LNCaP clone FGC (cell line): ENCODE measurements at regions not wholly inside any gene's neighbourhood (a gene's known extent, or its start where the extent isn't known, plus 50 kb on each side); places are given as distances from the start of the nearest gene placed in this dataset.

Experiments used
- DNase-seq: peaks from one replicate; pipeline ENCODE4 v3.0.0-alpha.2; 2011; ENCODE audit warnings: low read depth
- H3K4me3 ChIP-seq: 2 replicates; pipeline ENCODE4 v1.5.1; 2011; ENCODE audit warnings: mild to moderate bottlenecking, low read depth, low read length, control low read depth
- TF ChIP-seq, protein P1 (sequence below): IDR thresholded peaks from 2 replicates; pipeline ENCODE4 v1.5.1; 2012; ENCODE audit warnings: mild to moderate bottlenecking; ENCODE audit not compliant: control insufficient read depth, insufficient read depth; ENCODE audit errors: extremely low read depth

DNA sequence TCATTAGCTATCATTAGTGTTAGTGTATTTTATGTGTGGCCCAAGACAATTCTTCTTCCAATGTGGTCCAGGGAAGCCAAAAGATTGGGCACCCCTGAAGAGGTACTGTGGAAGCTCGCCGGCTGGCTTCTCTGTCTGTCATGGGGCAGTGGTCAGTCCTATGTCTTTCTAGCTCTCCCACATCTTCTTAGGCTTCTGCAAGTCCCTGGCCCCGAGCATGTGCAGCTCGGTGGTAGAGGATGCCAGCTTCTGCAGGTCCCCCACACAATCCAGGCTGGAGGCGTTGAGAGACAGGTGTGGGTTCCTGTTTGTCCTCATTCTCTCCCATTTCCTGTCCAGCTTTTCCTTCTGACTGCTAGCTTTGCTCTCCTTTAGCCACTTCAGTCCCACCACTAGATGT lies 134.1 kb upstream of the NALF2 start:
- DNase-seq: no peak
- TF ChIP-seq, protein P1, sequence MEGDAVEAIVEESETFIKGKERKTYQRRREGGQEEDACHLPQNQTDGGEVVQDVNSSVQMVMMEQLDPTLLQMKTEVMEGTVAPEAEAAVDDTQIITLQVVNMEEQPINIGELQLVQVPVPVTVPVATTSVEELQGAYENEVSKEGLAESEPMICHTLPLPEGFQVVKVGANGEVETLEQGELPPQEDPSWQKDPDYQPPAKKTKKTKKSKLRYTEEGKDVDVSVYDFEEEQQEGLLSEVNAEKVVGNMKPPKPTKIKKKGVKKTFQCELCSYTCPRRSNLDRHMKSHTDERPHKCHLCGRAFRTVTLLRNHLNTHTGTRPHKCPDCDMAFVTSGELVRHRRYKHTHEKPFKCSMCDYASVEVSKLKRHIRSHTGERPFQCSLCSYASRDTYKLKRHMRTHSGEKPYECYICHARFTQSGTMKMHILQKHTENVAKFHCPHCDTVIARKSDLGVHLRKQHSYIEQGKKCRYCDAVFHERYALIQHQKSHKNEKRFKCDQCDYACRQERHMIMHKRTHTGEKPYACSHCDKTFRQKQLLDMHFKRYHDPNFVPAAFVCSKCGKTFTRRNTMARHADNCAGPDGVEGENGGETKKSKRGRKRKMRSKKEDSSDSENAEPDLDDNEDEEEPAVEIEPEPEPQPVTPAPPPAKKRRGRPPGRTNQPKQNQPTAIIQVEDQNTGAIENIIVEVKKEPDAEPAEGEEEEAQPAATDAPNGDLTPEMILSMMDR: no peak
- H3K4me3 ChIP-seq: no peak overlapping the region

DNA sequence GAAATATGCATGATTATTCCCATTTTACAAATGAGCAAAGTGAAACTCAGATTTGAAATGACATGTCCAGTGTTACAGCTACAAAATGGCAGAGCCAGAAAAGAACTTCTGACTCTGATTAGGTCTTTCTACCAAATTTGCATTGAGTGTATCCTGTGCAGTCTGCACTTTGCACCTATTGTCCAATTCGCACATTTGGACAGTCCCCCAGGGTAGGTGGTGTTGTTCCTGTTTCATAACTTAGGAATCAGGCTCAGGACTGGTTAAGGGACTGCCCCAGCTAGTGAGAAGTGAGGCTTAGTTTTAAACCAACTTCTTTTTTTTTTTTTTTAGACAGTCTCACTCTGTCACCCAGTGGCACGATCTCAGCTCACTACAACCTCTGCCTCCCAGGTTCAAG lies 137.9 kb upstream of the NALF2 start:
- no peak overlapping the region for H3K4me3 ChIP-seq
- DNase-seq: no peak
- TF ChIP-seq, protein P1: no peak

DNA sequence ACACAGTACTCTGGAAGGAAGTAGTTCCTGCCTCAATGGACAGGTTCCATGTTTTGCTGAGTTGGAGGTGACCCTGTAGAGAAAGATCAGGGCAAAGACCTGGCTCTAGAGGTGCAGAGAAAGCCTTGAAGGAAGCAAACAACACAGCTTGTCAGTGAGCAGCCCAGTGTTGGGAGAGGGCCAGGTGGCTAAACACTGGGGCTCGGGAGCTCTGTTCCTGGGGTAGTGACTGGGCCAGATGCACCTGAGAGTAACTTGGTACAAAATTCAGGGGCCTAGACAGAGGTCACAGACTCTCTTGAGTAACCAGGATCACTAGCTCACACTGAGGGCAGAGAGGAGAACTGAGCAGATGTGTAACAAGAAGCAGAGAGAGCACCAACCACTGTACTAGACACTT lies 138.4 kb upstream of the NALF2 start:
- TF ChIP-seq, protein P1: no peak
- H3K4me3 ChIP-seq: no peak overlapping the region
- no peak for DNase-seq

DNA sequence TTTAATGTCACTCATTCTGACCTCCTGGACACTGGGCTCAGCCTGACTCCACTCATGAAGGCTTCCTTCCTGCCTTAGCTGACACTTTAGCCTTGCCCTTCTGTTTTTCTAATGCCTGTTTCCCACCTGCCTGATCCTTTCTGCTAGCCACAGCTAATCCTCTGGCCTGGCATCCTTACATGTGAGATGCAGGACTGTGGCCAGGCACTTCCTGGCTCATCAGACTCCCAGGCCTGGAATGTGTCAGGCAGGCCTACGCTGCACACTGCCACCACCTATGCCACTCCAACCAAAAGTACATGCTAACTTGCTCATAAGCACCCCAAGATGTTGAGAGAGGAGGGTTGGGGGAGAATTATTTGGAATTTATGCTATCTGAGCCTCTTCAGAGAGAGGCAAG lies 138.8 kb upstream of the NALF2 start:
- no peak overlapping the region for H3K4me3 ChIP-seq
- no peak for DNase-seq
- TF ChIP-seq, protein P1: no peak

DNA sequence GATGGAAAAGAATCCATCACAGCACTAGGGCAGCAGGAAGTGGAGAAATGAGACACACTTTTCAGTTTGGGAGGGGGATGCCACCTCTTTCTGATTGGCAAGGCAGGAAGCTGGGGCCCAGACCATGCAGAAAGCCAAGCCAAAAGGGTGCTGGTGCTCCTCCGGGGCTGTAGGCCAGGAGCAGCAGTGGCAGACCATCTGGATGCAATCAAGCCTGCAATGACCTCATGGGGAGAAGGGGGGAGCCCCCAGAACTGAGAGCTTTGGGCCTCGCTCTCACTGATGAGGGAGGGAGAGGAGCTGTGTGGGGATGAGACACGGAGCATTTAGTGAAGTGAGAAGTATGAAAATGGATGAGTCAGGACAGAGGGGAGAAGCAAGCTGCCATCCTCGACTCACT lies 141.3 kb upstream of the NALF2 start:
- TF ChIP-seq, protein P1: no peak
- no peak overlapping the region for H3K4me3 ChIP-seq
- no peak for DNase-seq

DNA sequence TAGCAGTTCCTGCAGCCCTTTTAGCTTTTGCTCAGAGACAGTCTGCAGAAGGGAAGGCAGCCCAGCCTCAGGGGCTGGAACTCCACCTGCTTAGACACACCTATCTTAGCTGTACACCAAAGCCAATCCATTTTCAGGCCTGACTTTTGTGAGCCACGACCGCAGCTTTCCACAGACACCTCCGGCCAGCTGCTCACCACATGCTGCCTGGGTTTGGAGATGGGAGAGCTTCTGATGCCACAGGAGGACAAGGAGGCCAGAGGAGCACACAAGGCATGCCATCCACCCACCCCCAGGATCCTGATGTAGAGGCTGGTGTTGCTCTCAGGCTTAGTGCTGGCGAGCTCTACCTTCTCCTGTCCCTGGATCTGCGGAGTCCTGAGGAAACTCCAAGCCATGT lies 141.8 kb upstream of the NALF2 start:
- TF ChIP-seq, protein P1: no peak
- DNase-seq: no peak
- H3K4me3 ChIP-seq: no peak overlapping the region

DNA sequence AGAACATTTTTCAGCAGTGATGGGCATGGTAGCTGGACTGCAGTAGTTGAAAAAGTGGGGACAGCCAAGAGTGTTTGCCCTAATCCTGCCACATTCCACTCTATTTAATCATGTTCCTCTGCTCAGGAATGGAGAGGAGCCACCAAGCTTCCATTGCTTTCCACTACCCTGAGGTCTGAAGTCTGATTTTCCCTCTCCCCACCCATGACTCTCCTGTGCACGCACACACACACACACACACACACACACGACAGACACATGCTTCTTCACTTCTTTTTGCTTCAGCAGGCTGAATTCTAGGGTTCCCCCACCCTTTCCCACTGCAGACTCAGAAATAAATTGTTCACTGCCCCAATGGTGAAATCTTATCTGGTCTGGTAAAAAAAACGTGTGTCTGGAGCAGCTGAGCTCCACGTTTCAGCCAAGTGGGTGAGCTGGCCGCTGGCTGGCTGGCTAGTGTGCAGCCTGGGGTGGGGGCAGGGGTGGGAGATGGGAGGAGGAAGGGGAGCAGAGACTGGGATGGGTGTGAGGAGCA lies 142.7 kb upstream of the NALF2 start:
- TF ChIP-seq, protein P1: no peak
- no peak overlapping the region for H3K4me3 ChIP-seq
- no peak for DNase-seq
